DMS153 (cell line): ENCODE measurements at regions not wholly inside any gene's neighbourhood (a gene's known extent, or its start where the extent isn't known, plus 50 kb on each side); places are given as distances from the start of the nearest gene placed in this dataset.
A peak's percentile ranks its signal among the peaks of the same experiment; 100 is the strongest.

Source experiments
- DNase-seq: peaks from one replicate; lab custom pipeline; 2025; lab: John Stamatoyannopoulos, UW

- peak; percentile 4 for DNase-seq
These were observed 138.6 kb upstream of the SPEF2 start for GRCh38 chr5:35478856-35479682.

DNA sequence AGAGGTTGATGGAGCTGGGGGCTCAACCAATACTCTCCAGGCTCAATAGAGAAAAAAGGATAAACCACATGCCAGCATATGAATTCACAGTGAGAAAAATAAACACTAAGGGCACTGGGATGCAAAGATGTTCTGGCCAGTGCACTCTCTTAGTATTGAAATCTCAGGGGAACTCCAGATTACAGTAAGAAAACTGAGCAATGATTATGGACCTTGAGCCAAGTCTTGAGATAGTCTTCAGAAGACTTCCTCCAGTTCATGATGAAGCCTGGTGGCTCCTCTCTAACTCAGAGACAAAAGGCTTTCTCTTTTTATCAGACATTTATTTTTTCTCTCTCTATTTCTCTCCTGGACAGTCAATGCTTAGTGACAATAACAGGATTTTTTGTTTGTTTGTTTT is 139.8 kb upstream of the SPEF2 start:
- DNase-seq, result no peak

- no peak for DNase-seq
These were observed 140.3 kb upstream of the SPEF2 start for GRCh38 chr5:35477321-35477720.

DNA sequence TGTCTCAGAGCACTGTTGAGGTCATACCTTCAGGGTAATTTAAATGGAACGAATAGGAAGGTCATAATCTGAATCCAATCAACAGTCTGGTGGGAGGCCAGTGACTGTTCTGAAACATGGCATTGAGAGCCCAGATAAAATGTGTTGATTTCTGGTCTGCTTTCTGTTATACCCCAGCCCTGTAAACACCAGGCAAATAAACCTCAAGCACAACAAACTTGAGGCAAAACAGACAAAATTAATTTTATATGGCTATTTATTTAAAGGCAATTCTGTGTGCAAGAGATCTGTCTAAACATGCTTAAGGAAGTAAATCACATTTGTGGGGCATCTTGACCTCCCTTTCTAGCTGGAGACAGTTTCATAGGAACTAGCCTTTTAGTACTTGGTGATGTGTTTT is 140.9 kb upstream of the SPEF2 start:
- no peak for DNase-seq

DNA sequence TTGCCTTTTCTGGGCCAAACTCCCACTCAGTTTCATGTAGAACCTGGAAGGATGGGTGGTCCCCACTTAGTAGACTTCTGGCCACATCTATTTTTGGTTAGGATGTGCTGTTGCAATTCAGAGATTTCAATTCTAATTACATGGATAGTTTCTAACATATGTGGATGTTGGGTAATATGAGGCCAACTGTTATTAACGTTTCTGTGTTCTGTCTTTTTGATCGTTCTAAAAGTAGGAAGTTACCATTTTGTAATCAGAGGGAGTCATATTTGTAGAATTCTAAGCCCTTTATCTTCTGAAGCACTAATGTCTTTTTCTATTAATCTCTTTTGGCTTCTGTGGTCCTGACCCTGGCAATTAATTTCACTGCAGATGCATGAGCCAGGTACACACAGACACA is 141.6 kb upstream of the SPEF2 start:
- no peak for DNase-seq

DNA sequence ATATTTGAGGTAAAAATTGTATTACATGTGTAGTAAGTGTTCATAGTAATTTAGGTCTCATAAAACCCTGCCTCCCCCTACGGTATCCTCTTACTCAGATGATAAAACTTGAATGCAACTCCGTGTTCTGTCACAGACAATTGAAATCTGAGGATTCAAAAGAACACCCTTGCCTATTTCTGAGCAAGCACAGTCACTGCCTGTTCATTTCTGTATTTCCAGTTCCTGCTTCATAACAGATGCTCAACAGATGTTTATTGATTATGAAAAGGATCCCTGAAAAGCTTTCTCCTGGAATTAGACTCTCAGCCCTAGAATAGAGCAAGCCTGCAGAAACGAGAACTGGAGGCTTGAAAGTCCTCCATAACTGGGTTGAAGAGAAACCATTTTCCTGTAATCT is 144.1 kb upstream of the SPEF2 start:
- DNase-seq, result no peak

GRCh38 chr5:35470866-35471265 is 146.8 kb upstream of the SPEF2 start:
- DNase-seq, result no peak

- DNase-seq, result no peak
These were observed 148.9 kb upstream of the SPEF2 start for GRCh38 chr5:35468811-35469210.

DNA sequence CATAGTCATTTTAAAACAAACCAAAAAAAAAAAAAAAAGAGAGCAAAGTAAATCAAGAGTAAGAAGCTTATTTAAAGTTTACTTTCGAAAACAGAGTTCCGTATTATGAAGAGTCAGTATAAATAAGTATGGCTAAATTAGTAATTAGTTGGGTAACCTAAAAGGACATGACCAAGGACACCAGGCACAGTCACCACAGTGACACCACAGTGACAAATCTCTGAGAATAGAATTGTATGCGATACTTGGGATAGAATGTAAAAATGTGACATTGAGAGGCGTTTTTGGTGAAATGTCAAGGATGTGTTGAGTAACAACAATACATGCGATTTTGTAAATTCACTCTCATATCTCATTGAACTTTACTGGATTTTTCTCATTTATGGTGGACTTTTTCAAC is 150.9 kb upstream of the SPEF2 start:
- no peak for DNase-seq

DNA sequence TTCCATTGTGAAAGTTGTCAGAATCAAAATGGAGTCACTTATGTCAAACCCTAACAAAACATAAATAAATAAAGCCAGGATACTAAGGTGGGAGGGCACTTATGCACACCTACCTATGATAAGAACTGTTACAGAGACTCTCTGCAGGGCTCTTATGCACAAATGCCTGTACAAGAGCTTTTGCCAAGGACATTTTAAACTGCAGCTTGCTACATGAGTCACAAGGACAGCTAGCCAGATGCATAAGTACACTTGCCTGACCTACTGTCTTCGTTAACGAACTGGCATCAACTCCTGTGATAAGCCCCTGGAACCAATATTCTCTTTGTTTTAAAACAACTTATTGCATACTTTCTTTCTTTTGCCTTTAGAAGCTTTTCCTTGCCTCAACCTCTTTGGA is 152.9 kb upstream of the SPEF2 start:
- no peak for DNase-seq

DNA sequence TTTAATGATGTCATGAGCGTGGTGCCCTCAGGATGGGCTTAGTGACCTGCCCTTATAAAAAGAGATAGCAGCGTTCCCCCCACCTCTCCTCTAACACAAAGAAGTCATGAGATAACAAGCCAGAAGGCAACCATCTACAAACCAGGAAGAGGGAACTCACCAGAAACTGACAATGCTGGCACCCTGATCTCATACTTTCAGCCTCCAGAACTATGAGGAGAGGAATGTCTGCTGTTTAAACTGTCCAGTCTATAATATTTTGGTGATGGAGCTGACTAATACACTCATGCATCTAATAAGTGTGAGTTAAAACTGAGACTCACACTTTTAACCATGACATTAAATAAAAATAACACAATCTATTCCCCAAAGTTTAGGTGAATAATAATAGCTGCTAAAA is 156.1 kb upstream of the SPEF2 start:
- DNase-seq, result no peak

- DNase-seq, result peak; percentile 21
These were observed 158.8 kb upstream of the SPEF2 start for GRCh38 chr5:35458824-35459207.

DNA sequence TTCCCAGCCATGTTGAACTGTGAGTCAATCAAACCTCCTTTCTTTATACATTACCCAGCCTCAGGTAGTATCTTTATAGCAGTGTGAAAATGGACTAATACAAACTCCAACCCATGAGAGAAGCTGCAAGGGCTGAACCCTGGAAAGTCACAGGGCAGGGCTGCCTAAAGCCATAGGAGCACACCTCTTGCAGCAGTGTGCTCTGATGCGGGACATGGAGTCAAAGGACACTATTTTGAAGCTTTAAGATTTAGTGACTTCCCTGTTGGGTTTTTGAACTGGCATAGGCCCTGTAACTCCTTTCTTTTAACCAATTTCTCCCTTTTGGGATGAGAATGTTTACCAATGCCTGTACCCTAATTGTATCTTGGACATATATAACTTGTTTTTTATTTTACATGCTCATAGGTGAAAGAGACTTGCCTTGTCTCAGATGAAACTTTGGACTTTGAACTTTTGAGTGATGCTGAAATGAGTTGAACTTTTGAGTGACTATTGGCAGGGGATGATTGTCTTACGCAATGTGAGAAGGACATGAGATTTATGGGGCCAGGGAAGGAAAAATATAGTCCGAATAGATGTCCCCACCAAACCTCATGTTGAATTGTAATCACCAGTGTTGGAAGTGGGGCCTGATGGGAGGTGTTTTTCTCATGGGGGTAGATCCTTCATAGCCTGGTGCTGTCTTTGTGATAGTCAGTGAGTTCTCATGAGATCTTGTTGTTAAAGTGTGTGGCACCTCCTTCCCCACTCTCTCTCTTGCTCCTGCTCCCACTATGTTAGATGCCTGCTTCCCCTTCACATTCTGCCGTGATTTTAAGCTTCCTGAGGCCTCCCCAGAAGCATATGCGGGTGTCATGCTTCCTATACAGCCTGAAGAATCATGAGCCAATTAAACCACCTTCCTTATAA is 159.5 kb upstream of the SPEF2 start:
- no peak for DNase-seq

DNA sequence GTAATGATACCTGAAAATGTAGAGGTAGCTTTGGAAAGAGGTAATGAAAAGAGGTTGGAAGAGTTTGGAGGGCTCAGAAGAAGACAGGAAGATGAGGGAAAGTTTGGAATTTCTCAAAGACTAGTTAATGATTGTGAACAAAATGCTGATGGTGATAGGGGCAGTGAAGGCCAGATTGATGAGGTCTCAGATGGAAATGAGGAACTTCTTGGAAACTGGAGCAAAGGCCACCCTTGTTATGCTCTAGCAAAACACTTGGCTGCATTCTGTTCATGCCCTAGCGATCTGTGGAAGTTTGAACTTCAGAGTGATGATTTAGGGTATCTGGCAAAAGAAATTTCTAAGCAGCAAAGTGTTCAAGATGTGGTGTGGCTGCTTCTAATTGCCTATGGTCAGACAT is 161.2 kb upstream of the SPEF2 start:
- no peak for DNase-seq

GRCh38 chr5:35454011-35454525 is 163.6 kb upstream of the SPEF2 start:
- DNase-seq, result no peak

DNA sequence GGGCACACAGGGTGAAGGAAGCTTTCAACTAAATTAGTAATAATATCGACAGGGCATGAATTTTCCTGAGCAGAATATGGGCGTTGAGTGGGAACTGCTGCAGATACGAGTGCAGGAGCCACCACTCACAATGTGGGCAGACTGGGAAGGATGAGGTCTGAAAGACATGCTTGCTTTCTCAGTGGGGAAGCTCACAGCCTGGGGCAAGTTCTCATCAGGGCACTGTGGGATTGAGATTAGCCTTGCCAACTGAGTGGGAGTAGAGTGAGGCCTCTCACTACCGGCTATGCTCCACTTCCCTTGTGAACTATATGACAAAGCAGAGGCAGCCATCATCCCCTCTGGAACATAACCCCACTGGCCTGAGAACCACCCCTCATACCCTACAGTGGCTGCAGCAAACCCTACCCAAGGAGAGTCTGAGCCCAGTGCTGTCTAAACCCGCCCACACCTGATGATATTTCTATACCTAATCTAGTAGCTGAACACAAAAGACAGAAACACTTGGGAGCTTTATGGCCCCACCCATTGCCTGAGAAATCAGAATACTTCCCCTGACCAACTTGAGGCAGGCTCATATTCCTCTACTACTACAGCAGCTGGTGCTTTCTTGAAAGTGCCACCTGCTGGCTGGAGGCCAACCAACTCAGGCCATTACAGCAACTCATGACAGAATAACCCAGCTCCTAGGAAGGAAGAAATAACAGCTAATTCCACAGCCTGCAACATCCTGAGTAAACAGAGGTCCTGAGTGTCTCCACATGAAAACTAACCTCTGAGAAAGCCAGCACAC is 173.7 kb upstream of the SPEF2 start:
- no peak for DNase-seq

DNA sequence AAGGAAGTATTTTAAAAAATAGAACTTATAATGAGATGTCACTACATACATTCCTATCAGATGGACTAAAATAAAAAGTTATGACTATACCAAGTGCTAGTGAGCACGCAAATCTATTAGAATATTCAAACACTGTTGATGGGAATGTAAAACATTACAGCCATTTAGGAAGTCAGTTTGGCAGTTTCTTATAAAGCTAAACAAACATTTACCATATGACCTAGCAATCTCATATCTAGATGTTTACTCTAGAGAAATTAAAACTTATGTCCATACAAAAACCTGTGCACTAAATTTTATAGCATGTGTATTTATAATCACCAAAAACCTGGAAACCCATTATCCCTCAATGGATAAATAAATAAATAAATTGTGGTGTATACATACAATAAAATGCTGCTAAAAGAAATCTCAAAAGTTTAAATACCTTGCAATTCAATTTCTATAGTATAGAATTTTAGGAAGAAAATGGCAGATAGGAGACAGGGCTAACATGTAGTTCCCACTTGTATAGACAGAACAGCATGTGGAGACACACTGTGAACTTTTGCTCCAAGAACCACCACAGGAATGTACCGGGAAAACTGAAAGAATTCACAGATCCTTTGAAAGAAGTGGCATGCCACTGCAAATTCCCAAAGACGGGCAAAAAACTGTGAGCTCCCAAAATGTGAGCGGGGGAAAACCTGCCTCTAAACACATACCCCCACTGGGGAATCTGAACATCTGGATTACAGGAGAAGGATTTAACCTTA is 174.6 kb upstream of the SPEF2 start:
- DNase-seq, result no peak

DNA sequence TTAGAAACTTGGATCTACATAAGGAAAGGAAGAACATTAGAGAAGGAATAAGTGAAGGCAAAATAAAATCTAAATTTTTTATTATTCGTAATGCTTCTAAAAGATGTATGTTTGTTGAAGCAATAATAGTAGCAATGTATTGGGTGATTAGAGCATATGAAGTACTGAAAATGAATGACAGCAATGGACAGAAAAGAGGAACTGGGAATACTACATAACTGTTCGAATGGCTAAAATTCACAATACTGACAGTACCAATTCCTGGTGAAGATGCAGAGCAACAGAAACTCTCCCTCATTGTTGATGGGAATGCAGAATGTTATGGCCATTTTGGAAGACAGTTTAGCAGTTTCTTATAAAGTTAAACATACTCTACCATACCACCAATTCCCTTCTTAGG is 177.3 kb upstream of the SPEF2 start:
- DNase-seq, result no peak

- no peak for DNase-seq
These were observed 178.9 kb upstream of the SPEF2 start for GRCh38 chr5:35438786-35439185.

DNA sequence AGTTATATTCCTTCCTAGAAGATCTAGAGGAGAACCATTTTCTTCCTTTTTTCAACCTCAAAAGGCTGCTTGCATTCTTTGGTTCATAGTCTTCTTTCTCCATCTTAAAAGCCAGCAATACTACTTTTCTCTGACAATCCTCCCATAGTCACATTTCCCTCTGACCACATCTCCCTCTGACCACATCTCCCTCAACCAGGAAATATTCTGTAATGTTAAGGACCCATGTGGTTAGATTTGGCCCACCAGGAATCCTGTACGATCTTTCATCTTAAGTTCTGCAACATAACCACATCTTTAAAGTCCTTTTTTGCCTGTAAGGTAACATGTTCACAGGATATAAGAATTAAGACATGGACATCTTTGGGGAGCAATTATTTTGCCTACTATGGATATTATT is 179.4 kb upstream of the SPEF2 start:
- no peak for DNase-seq

- no peak for DNase-seq
These were observed 181.1 kb upstream of the SPEF2 start for GRCh38 chr5:35436400-35437057.
